IMR-90 (cell line): ENCODE measurements at regions not wholly inside any gene's neighbourhood (a gene's known extent, or its start where the extent isn't known, plus 50 kb on each side); places are given as distances from the start of the nearest gene placed in this dataset.

ENCODE experiments used
- ATAC-seq: fragments of 200-7000 bp; cut with Tn5 transposase; 2 replicates; pipeline ENCODE4 v1.9.1; 2020; ENCODE audit warnings: low read depth, mild to moderate bottlenecking, moderate library complexity
- BruUV-seq: library from RNA; stranded (reverse); fragments of 400-500 nt; replicated peaks from 2 replicates; lab custom pipeline; 2021; lab: Mats Ljungman, UMichigan
- CTCF ChIA-PET: fragments of 300-600 bp; formaldehyde crosslinking; extraction: SDS; loops from one replicate; lab custom pipeline; 2021; ENCODE audit warnings: antibody characterized with exemption; lab: Yijun Ruan, JAX
- POLR2A ChIA-PET: fragments of 300-600 bp; sonication (Branson Sonifier 250); formaldehyde crosslinking; loops from one replicate; lab custom pipeline; 2022; ENCODE audit warnings: antibody characterized with exemption; ENCODE audit not compliant: unreplicated experiment; lab: Charles Lee
- DNase-seq: peaks from one replicate; pipeline ENCODE4 v3.0.0; 2013
- H2AFZ ChIP-seq: replicated peaks from 2 replicates; pipeline ENCODE3; 2013; ENCODE audit warnings: low read length, mild to moderate bottlenecking; ENCODE audit not compliant: poor library complexity
- H2AK5ac ChIP-seq: 2 replicates; pipeline ENCODE4 v1.6.1; 2013; ENCODE audit warnings: low read depth, low read length, inconsistent platforms
- H2AK9ac ChIP-seq: replicated peaks from 2 replicates; pipeline ENCODE3; 2013; ENCODE audit warnings: mild to moderate bottlenecking, low read depth, low read length, moderate library complexity; ENCODE audit not compliant: poor library complexity
- H2BK120ac ChIP-seq: 2 replicates; pipeline ENCODE4 v1.6.1; 2013; ENCODE audit warnings: low read depth, low read length, inconsistent platforms
- H2BK15ac ChIP-seq: 3 replicates; pipeline ENCODE4 v1.6.1; 2013; ENCODE audit warnings: low read depth, low read length, inconsistent platforms
- H2BK20ac ChIP-seq: 2 replicates; pipeline ENCODE4 v1.6.1; 2013; ENCODE audit warnings: low read depth, mild to moderate bottlenecking, inconsistent platforms, low read length, moderate library complexity
- H2BK5ac ChIP-seq: 2 replicates; pipeline ENCODE4 v1.6.1; 2013; ENCODE audit warnings: mild to moderate bottlenecking, low read depth, low read length, inconsistent platforms; ENCODE audit not compliant: poor library complexity, severe bottlenecking
- H3K14ac ChIP-seq: replicated peaks from 2 replicates; pipeline ENCODE4 v1.6.1; 2013; ENCODE audit warnings: low read depth, low read length, inconsistent platforms
- H3K18ac ChIP-seq: 2 replicates; pipeline ENCODE4 v1.6.1; 2013; ENCODE audit warnings: low read depth, low read length, control low read depth
- H3K23ac ChIP-seq: 2 replicates; pipeline ENCODE4 v1.6.1; 2013; ENCODE audit warnings: low read depth, low read length, inconsistent platforms
- H3K27ac ChIP-seq: 2 replicates; pipeline ENCODE4 v1.5.1; 2013; ENCODE audit warnings: mild to moderate bottlenecking, control low read depth, low read length; ENCODE audit not compliant: insufficient read depth
- H3K27me3 ChIP-seq: 2 replicates; pipeline ENCODE4 v1.6.1; 2013; ENCODE audit warnings: low read length; ENCODE audit not compliant: control insufficient read depth, insufficient read depth
- H3K36me3 ChIP-seq: 2 replicates; pipeline ENCODE4 v1.6.1; 2013; ENCODE audit warnings: low read length, mixed read lengths; ENCODE audit not compliant: control insufficient read depth, insufficient read depth
- H3K4ac ChIP-seq: 2 replicates; pipeline ENCODE4 v1.6.1; 2013; ENCODE audit warnings: low read depth, low read length, inconsistent platforms
- H3K4me1 ChIP-seq: 2 replicates; pipeline ENCODE4 v1.6.1; 2013; ENCODE audit warnings: low read length, mixed read lengths; ENCODE audit not compliant: control insufficient read depth, insufficient read depth
- H3K4me2 ChIP-seq: 2 replicates; pipeline ENCODE4 v1.6.1; 2013; ENCODE audit warnings: low read depth, mild to moderate bottlenecking, control low read depth, low read length, moderate library complexity
- H3K4me3 ChIP-seq: 2 replicates; pipeline ENCODE4 v1.5.1; 2013; ENCODE audit warnings: low read depth, mild to moderate bottlenecking, control low read depth, low read length, moderate library complexity; ENCODE audit not compliant: insufficient read depth
- H3K56ac ChIP-seq: 2 replicates; pipeline ENCODE4 v1.6.1; 2013; ENCODE audit warnings: low read length, inconsistent platforms; ENCODE audit not compliant: insufficient read depth; ENCODE audit errors: extremely low read depth
- H3K79me1 ChIP-seq, 2 experiments: 2 replicates each; pipeline ENCODE4 v1.6.1; 2013; ENCODE audit warnings: low read length in 2 of 2, inconsistent platforms in 1 of 2, low read depth in 1 of 2
- H3K9ac ChIP-seq: 2 replicates; pipeline ENCODE4 v1.6.1; 2013; ENCODE audit warnings: low read depth, low read length, control low read depth
- H3K9me1 ChIP-seq: 2 replicates; pipeline ENCODE4 v1.6.1; 2013; ENCODE audit warnings: low read length, inconsistent platforms; ENCODE audit not compliant: insufficient read depth
- H3K9me3 ChIP-seq: 2 replicates; pipeline ENCODE4 v1.6.1; 2013; ENCODE audit warnings: low read length; ENCODE audit not compliant: control insufficient read depth, insufficient read depth
- H4K20me1 ChIP-seq: 2 replicates; pipeline ENCODE4 v1.6.1; 2013; ENCODE audit warnings: low read length, inconsistent platforms; ENCODE audit not compliant: insufficient read depth
- H4K5ac ChIP-seq: 2 replicates; pipeline ENCODE4 v1.6.1; 2013; ENCODE audit warnings: mild to moderate bottlenecking, low read depth, low read length, control low read depth
- H4K8ac ChIP-seq, 2 experiments: 2 replicates each; pipeline ENCODE4 v1.6.1; 2013; ENCODE audit warnings: low read depth in 2 of 2, low read length in 2 of 2, control low read depth in 1 of 2, inconsistent platforms in 1 of 2
- H4K91ac ChIP-seq: 2 replicates; pipeline ENCODE4 v1.6.1; 2013; ENCODE audit warnings: low read depth, low read length, inconsistent platforms; ENCODE audit not compliant: insufficient read depth
- CEBPB ChIP-seq: IDR thresholded peaks from 2 replicates; pipeline ENCODE4 v1.6.1; 2012; ENCODE audit warnings: low read depth, low read length, improper control_type of control experiment
- ELK1 ChIP-seq: fragments of 150-350 bp; IDR thresholded peaks from 2 replicates; pipeline ENCODE4 v1.6.1; 2016; ENCODE audit warnings: low read depth, mild to moderate bottlenecking, low read length, moderate library complexity, borderline replicate concordance
- FOS ChIP-seq: fragments of 150-350 bp; IDR thresholded peaks from 2 replicates; pipeline ENCODE4 v1.6.1; 2016; ENCODE audit warnings: low read depth, low read length
- MAZ ChIP-seq: IDR thresholded peaks from 2 replicates; pipeline ENCODE4 v1.6.1; 2012; ENCODE audit warnings: low read depth, mild to moderate bottlenecking, low read length, improper control_type of control experiment, moderate library complexity, borderline replicate concordance
- MXI1 ChIP-seq: IDR thresholded peaks from 2 replicates; pipeline ENCODE4 v1.6.1; 2012; ENCODE audit warnings: low read depth, mild to moderate bottlenecking, low read length, moderate library complexity, borderline replicate concordance
- POLR2A ChIP-seq: IDR thresholded peaks from 2 replicates; pipeline ENCODE4 v1.6.1; 2012; ENCODE audit warnings: mild to moderate bottlenecking, low read depth, low read length
- RCOR1 ChIP-seq: IDR thresholded peaks from 2 replicates; pipeline ENCODE4 v1.6.1; 2012; ENCODE audit warnings: mild to moderate bottlenecking, low read length, improper control_type of control experiment; ENCODE audit not compliant: insufficient replicate concordance
- WGBS, 2 experiments: methylation state at CpG; one replicate each; pipeline versions ENCODE4 v1.1.5 to v1.1.7; 2013; ENCODE audit warnings: missing lambda C conversion rate in 2 of 2; ENCODE audit not compliant: insufficient read length in 1 of 2; ENCODE audit errors: extremely low coverage in 2 of 2; 5-methylcytosine and 5-hydroxymethylcytosine counted together
- dilution Hi-C: fragments of 300-500 bp; cut with HindIII; formaldehyde crosslinking; loops from one replicate; pipeline ENCODE4 v1.14.3; 2018; ENCODE audit warnings: low sequenced_read_pairs; ENCODE audit not compliant: unreplicated experiment
- in situ Hi-C: fragments of 300-500 bp; cut with MboI; formaldehyde crosslinking; loops from 3 replicates; pipeline ENCODE4 v1.14.3; 2019; ENCODE audit warnings: low sequenced_read_pairs, inconsistent platforms, mixed read lengths
- intact Hi-C: fragments of 100-400 bp; cut with micrococcal nuclease; formaldehyde crosslinking; loops from 2 replicates; pipeline ENCODE4 v1.10.0; 2022
- TF ChIP-seq, protein P1 (sequence below): conservative IDR thresholded peaks from 2 replicates; pipeline ENCODE4 v1.5.1; 2012; ENCODE audit warnings: mild to moderate bottlenecking, low read depth, low read length, improper control_type of control experiment
- TF ChIP-seq, protein P2 (sequence below): fragments of 150-350 bp; IDR thresholded peaks from 2 replicates; pipeline ENCODE4 v1.6.1; 2017; ENCODE audit warnings: mild to moderate bottlenecking, antibody characterized with exemption, low read length, low read depth

GRCh38 chr3:54067055-54067698 lies 55.2 kb upstream of the CACNA2D3 start:
- ChIA-PET CTCF (no interaction called here), POLR2A (no interaction called here)
- TF ChIP-seq MAZ (no peak), CEBPB (no peak), RCOR1 (no peak), POLR2A (no peak), FOS (no peak), MXI1 (no peak), ELK1 (no peak)
- TF ChIP-seq, protein P1, sequence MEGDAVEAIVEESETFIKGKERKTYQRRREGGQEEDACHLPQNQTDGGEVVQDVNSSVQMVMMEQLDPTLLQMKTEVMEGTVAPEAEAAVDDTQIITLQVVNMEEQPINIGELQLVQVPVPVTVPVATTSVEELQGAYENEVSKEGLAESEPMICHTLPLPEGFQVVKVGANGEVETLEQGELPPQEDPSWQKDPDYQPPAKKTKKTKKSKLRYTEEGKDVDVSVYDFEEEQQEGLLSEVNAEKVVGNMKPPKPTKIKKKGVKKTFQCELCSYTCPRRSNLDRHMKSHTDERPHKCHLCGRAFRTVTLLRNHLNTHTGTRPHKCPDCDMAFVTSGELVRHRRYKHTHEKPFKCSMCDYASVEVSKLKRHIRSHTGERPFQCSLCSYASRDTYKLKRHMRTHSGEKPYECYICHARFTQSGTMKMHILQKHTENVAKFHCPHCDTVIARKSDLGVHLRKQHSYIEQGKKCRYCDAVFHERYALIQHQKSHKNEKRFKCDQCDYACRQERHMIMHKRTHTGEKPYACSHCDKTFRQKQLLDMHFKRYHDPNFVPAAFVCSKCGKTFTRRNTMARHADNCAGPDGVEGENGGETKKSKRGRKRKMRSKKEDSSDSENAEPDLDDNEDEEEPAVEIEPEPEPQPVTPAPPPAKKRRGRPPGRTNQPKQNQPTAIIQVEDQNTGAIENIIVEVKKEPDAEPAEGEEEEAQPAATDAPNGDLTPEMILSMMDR, result no peak
- TF ChIP-seq, protein P2, sequence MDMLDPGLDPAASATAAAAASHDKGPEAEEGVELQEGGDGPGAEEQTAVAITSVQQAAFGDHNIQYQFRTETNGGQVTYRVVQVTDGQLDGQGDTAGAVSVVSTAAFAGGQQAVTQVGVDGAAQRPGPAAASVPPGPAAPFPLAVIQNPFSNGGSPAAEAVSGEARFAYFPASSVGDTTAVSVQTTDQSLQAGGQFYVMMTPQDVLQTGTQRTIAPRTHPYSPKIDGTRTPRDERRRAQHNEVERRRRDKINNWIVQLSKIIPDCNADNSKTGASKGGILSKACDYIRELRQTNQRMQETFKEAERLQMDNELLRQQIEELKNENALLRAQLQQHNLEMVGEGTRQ, result no peak

More at GRCh38 chr3:54067055-54067698, 55.2 kb upstream of the CACNA2D3 start:
- WGBS, 2 experiments, result 0% methylated on average over 1 of the region's 8 CpGs; no CpG with 5 or more reads in 1 of the 2 experiments
- intact Hi-C loops, result no loop called here
- H3K9me3 ChIP-seq, result peaks cover 15% of the 10 kb centered on the region; the same call in 1 of the 2 replicates
- no peaks in the 10 kb centered on the region for H3K27me3 ChIP-seq
- no peak overlapping the region for H2BK15ac ChIP-seq
- H4K5ac ChIP-seq, result no peak overlapping the region
- no peak overlapping the region for H3K4ac ChIP-seq
- no peaks in the 10 kb centered on the region for H4K20me1 ChIP-seq
- no peak overlapping the region for H3K27ac ChIP-seq
- no peak overlapping the region for H2AFZ ChIP-seq
- H3K9me1 ChIP-seq, result no peaks in the 10 kb centered on the region
- H2BK5ac ChIP-seq, result no peak overlapping the region
- no peak overlapping the region for H3K18ac ChIP-seq
- ATAC-seq (no peak), DNase-seq (no peak)
- H2BK20ac ChIP-seq, result no peak overlapping the region
- H3K4me3 ChIP-seq, result no peak overlapping the region
- no peak overlapping the region for H3K56ac ChIP-seq
- dilution Hi-C loops, result no loop called here
- no peak overlapping the region for H2BK120ac ChIP-seq
- H3K9ac ChIP-seq, result no peak overlapping the region
- H4K91ac ChIP-seq, result no peak overlapping the region
- H3K4me1 ChIP-seq, result no peaks in the 10 kb centered on the region
- no TSS peak for BruUV-seq
- no peak overlapping the region for H3K14ac ChIP-seq
- H3K23ac ChIP-seq, result no peak overlapping the region
- no peaks in the 10 kb centered on the region for H3K36me3 ChIP-seq
- H2AK9ac ChIP-seq, result no peak overlapping the region
- no peak overlapping the region for H2AK5ac ChIP-seq
- in situ Hi-C loops, result no loop called here
- H3K79me1 ChIP-seq, result no peaks in the 10 kb centered on the region
- H4K8ac ChIP-seq, result no peak overlapping the region
- no peak overlapping the region for H3K4me2 ChIP-seq
